GM21390 (cell line): ENCODE measurements at regions not wholly inside any gene's neighbourhood (a gene's known extent, or its start where the extent isn't known, plus 50 kb on each side); places are given as distances from the start of the nearest gene placed in this dataset.
"Not testable (repeated sequence)": the region's sequence is repeated elsewhere in the genome, so short reads cannot be mapped to it uniquely, and the experiment has no call there.

ENCODE experiments used
- ATAC-seq: cut with Tn5 transposase; IDR thresholded peaks from one replicate; pipeline ENCODE4 v1.9.1; 2021; ENCODE audit not compliant: unreplicated experiment

DNA sequence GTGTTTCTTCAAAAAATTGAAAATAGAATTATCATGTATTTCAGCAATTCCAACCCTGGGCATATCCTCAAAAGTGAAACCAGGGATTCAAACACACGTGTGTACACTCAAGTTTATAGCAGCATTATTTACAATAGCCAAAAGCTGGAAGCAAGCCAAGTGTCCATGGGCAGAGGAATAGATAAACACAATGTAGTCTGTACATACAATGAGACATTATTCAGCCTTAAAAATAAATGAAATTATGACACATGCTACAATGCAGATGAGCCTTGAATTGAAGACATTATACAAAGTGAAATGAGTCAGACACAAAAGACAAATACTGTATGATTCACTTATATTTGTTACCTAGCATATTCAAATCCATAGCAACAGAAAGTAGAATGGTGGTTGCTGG lies 853.4 kb downstream of the STIM2 start:
- ATAC-seq = no peak

DNA sequence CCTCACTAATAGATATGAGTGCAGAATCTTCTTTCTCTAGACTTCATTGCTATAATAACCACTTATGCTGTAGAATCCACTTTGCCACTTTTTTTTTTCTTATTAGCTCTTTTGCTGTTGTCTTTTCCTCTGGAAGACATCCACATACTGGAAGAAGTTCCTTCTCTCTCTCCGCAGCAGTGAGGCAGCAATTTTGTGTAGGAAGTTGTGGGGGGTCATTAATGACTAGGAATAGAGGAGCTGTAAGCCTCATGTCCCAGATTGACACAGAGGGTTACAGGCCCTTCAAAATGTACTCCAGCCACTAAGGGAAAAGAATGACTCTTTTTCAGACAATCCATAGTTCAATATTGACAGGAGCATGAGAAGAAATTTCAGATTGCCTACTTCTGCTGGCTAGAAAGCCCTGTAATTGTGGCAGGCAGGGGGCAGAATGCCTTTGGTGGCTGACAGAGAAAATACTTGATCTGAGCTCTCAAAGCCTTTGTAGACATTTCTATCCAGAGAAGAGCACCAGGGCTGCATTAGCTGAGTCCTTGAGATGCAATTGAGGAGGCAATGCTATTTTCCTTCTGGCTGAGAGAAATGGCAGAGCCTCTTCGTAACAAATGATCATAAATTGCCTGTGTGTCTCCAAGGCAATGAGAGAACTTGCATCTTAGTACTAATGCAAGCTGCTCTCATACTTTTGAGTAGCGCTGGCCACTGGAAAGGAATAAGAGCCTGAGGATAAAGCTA lies 856.2 kb downstream of the STIM2 start:
- ATAC-seq = no peak

DNA sequence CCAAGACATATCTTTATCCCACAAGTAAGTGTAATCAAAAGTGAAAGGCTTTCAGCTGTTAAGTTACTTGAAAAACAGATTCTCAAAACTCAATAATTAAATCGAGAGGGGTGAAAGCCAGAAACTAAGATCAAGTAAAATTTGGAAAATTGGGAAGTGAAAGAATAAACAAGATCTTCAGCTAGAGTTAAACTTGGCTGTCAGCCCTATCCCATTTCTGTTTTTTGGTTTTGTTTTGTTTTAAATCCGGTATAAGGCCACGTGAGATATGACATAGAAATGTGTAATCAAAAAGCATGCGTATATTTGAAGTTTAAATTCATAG lies 856.8 kb downstream of the STIM2 start:
- no peak for ATAC-seq

DNA sequence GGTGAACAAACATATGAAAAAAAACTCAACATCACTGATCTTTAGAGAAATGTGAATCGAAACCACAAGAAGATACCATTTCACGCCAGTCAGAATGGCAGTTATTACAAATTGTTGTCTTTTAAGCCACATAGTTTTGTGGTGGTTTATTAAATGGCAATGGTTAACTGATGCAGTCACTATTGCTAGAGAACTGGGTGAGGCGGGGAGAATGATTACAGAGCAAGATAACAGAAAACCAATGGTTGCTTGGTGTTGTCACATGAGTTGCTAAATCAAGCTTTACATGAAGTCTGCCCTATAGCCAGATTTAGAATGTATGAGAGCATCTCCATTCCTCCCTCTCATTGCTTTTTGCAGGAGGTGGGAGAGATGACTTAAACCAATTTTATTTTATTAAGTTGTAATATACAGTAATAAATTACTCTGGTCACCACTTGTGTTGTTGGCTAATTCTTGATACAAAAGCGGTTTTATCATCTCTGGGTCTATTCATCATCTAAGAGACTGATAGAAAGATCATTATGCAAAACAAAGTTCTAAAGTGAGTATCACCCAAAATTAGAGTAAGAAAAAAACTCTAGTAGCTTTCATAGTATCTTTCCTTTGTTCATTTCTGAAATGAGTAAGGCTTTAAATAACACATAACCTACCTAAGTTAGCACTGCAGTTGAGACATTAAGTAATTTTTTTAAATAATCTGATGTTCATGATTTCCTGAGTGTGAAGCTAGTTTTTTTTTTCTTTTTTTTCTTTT lies 859.5 kb downstream of the STIM2 start:
- ATAC-seq = peak; percentile 69

DNA sequence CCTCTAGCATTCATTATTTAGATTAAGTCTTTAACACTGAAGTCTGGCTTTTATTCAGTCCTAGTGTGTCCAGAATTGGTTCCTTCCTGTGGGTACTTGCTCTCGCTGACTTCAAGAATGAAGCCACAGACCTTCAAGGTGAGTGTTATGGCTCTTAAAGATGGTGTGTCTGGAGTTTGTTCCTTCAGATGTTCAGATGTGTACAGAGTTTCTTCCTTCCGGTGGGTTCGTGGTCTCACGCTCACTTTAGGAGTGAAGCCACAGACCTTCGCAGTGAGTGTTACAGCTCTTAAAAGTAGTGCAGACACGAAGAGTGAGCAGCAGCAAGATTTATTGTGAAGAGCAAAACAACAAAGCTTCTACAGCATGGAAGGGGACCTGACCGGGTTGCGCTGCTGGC lies 860.6 kb downstream of the STIM2 start:
- no peak for ATAC-seq

DNA sequence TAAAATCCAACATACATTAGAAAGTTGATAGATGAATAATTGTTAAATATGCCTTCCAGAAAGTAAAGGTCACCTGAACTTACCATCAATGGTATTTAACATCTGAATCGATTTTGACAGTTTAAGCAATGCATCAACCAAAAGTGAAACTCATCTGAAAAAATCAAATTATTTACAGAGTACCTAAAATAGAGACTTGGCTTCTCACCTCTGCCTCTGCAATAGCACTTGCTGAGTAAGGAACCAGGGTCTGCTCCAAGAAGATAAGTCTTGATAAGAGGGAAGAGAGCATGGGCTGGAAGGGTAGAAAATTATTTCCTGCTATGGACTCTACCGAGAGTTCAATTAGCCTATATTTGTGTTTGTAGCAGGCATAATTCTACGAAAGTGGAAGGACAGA lies 868.3 kb downstream of the STIM2 start:
- no peak for ATAC-seq

DNA sequence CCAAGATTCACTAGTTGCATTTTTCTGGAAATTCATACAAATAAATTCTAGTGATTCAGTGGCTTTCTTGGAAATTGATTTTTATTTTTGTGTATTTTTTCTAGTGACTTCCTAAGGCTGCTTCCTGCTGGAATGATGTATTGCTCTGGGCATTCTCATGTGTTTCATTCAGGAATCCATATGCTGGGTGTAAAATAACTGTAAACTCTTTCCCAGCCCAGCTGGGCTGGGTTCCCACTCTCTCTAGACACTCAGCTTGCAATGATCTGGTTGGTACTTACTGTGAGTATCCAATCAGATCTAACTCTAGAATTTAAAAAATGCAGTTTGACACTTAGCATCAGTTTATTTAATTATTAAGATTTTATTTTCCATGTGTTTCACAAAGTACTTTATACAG lies 882.2 kb downstream of the STIM2 start:
- ATAC-seq = no peak

DNA sequence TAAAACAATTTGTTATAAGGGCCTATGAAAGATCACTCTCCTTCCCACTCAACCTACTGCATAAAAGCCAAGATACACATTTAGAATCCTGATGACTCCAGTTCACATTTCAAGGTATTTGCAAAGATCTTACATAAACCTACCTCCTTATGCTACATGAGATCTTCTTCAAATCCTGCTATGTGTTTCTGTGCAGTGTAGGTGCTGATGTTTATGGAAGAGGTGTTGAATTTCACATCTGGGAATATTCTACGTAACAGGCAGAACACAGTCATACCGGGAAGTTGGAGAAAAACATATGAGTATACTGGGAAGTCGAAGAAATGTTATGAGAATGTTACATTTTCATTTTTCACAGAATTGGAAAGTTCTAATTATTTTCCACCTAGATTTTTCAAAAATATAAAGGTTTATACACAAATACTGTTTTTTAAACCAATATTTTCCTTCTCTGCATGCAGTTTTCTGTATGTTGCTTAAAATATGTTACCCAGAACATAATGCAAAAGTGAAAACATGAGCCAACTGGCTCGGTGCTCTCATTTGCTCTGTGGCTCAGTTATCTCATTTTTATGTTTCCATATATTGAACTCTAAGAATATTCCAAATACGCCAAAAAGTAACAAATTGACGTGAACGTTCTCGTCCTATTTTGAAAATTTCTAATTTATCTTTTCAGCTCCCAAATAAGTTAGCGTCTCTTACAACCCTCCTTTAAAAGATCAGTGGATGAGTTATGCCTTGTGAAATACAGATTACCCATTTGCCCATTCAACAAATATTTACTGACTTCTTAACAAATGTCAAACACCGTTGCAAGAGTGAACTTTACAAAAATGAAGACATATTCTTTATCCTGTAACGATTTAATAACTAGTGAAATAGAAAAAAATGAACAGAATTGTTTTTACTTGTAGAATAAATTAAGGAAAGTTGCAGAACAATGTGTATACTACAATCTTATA lies 899.3 kb downstream of the STIM2 start:
- ATAC-seq = no peak

DNA sequence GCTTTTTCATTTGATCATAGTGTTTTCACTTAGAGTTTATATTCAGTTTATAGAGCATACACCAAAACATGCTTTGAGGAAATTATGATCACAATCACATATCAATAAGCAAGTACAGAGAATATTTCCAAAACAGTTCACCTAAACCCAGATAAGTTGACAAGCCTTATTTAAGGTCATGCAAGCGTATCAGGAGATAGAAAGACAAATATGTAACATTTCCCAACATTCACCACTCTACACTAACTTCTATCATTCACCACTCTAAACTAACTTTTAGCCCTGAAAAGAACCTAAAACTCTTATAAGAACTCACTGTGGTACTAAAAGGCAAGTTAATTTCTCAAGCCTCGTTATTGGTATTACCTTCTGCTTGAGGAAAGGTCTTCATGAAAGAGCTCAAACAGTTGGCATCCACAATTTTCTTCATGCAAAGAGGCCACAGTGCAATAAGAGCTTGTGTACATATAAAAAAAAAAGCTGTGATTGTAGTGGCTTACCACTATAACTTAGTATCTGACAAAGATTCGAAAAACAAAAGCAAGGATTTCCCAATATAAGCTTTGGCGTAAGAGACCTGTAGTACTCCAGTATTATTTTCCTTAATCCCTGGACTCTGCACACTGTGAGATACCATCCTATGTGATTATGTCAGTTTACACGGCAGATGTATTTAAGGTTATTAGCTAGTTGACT lies 903.3 kb downstream of the STIM2 start:
- no peak for ATAC-seq

DNA sequence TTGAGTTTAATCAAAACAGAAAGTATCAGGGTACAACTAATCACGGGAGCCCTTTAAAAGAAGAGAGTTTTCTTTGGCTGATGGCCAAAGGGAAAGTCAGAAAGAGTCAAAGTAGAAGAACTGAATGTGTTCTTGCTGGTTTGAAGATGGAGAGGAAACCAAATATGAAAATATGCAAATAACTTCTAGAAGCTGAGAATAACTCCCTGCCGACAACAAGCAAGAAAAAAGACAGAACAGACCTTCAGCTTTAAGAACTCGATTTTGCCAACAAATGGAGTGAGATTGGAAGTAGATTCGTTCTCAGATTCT lies 903.8 kb downstream of the STIM2 start:
- no peak for ATAC-seq

DNA sequence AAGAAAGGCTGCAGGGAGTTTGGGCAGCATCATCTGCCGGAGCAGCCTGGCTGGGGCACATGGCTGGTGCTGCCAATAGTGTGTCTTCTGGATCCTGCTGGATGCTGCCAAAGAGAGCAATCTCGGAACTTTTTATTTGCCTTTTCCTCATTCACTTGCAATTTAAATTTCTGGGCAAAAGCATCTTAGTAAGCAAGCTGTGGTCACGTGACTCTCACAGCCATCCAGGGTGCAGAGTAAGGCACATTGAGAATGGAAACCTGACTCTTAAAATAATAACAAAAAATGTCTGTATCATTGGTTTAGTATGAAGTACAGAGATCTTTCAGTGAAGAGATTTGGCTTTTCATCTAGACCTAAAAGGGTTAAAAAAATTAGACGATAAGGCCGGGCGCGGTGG lies 910.3 kb downstream of the STIM2 start:
- ATAC-seq = no peak

DNA sequence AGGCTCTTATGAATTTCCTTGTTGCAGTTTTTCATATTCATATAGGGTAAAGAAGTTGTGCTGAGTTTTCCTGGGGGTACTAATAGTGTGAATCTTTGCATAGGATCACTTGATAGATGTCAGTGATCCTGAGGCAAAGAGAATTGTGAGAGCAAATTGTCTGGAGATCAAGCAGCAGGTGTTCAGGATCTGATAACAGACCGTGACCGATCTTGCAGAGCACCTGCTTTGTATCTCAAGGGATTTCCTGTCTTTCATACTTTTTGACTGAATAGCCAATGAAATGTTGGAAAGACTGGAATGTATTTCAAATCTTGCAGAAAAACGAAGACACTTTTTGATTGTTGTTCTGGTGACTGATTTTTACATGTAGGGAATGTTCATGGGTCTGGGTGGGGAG lies 914.5 kb downstream of the STIM2 start:
- no peak for ATAC-seq

DNA sequence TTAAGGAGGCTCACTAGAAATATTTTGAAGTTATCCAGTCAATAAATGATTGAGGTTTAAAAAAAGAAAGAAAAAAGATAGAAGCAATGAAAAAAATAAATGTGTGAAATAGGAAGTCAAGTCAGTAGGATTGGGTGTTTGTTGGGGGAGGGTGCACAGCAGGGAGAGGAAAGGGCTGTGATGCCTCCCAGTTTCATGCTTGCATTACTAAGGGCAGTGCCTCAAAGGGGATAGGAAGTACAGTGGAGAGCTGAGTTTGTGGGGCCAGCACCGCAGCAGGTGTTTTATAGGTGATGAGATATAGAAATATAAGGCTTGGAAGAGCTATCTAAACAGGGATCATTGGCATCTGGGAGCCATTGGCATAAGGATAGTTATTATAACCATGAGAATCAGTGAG lies 919.2 kb downstream of the STIM2 start:
- ATAC-seq = no peak

DNA sequence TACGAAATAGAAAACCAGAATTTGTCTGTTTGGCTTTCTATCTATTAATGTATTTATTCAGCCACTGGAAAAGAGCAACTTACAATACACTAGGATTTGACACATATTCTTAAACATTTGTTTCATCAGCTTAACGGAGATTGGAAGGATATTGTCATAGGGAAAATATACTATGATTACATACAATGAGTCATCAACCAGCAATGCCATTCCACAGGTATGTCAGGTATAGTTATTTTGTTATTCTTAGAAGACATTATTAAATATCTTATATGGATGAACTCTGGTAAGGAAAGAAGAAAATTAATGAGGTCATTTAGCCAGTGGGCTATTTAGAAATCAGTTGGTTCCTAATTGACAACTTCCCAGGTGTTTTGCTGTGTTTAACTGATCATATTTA lies 926.6 kb downstream of the STIM2 start:
- ATAC-seq = no peak

DNA sequence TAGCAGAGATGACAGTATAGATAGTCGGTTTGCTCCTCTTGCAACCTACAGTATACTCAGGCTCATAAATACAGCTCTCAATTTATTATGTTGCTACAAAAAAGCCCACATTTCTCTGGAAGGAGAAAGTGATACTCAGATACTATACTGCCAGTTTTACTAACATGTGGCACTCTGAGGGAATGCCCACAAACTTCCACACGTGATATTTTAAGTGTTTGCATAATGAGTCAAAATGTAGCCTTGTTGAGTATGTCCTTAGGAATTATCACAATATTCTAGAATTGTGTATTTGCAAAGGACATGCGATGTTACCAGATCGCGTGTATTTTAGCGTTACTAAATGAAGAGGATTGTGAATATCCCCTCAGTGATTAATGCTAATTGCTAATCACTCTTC lies 929.1 kb downstream of the STIM2 start:
- no peak for ATAC-seq

DNA sequence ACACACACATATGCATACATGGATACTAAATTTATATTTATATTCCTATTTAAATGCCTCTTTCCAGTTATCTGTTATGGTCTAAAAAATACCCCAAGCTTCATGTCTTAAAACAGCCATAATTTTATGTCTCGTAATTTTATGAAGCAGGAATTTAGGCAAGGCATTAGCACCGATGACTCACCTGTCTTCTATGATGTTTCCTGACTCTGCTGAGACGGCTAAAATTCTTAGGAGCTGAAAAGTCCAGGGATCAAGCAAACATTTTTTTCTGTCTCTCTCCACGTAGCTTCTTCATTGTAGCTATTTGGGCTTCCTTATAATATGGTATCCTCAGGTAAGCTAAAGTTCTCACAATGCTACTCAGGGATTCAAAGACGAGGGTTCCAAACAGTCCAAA lies 930.3 kb downstream of the STIM2 start:
- no peak for ATAC-seq

DNA sequence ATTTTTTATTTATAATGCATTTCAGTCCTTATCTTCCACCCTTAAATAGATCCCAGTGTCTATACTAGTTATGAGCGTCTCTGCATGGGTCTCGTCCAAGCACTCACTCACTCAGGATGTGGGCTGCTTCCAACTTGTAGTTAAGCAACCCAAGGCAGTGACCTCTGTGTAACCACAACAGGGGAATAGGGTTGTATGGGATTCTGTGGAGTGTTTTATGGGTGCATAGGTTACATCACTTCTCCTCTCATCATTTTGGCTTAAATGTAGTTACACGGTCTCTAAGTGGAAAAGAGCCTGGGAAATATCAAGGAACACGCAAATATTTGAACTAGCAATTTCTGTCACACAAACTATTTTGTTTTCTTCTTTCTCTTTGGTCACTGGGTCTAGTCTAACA lies 931.0 kb downstream of the STIM2 start:
- no peak for ATAC-seq

DNA sequence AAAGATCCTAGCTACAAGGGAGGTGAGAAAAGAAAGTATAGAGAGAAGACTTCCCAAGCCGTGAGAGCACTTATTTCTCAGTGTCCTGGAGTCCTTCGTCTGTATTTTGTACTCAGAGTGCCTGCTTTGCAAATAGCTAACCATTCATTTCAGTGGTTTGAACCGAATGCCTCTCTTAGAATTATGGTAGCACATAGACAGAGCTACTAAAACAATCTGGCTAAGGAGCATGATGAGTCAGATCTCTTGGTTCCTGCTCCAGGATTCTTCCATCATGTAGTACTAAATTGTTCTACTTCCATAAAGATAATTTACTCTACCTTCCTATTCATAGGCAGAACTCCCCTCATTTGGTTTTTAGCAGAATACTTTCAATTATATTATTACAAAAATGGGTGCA lies 946.6 kb downstream of the STIM2 start:
- no peak for ATAC-seq

DNA sequence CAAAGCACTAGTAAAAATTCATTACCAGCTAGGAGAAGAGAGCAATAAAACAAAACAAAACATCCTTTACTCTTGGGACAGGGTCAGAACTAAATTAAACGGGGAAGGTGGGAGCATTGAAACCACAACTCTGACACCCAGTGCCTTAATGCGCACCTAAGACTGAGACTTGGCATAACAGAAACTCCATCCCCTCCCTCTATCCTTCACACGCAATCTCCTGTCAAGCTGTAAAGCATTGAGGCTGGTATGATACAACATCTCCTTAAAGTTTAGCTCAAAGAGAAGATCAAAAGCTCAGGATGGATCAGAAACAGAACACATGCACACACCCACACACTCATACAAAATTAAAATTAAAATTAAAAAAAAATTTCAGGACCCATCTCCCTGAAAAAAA lies 951.3 kb downstream of the STIM2 start:
- no peak for ATAC-seq

DNA sequence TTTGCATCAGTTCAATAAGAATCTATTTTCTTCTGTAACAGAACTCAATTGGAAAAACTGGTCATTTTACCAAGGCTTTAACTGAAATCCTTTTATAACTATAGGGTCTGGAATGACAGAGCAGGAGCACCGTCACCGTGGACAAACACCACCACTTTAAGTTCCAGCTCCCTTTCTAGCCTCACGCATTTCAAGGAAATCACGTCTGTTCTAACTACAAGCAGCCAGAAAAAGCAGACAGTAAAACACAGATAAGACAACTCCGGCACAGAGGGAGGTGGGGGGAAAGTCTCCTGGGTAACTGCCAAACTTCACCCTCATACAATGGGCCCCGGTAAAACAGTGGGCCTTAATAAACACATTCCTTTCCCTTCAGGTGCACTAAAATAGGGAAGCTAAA lies 952.6 kb downstream of the STIM2 start:
- ATAC-seq = not testable (repeated sequence)

DNA sequence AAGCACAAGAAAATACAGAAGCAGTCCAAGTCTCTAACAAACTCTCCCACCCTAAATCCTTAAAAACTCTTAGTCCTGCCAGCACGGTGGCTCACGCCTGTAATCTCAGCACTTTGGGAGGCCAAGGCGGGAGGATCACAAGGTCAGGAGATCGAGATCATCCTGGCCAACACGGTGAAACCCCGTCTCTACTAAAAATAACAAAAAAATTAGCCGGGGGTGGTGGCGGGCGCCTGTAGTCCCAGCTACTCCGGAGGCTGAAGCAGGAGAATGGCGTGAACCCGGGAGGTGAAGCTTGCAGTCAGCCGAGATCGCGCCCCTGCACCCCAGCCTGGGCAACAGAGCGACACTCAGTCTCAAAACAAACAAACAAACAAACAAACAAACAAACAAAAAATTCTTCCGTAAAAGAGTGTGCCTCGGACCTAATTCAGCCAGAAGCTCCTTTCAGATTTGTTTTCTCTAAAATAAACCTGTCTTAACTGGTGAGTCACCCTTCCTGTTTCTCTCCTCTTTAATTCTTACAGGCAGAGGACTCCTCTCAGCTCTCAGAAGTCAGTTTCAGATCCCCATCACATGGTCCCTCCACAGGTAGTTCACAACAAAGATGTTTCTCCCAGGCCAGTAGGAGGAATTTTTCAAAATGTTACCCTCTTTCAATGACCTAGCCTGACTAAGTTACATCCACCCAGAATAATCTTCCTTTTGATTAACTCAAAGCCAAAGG lies 953.2 kb downstream of the STIM2 start:
- ATAC-seq = not testable (repeated sequence)
